GDM1 (cell line): ENCODE measurements at regions not wholly inside any gene's neighbourhood (a gene's known extent, or its start where the extent isn't known, plus 50 kb on each side); places are given as distances from the start of the nearest gene placed in this dataset.

Experiments used
- DNase-seq: peaks from one replicate; lab custom pipeline; 2025; lab: John Stamatoyannopoulos, UW

DNA sequence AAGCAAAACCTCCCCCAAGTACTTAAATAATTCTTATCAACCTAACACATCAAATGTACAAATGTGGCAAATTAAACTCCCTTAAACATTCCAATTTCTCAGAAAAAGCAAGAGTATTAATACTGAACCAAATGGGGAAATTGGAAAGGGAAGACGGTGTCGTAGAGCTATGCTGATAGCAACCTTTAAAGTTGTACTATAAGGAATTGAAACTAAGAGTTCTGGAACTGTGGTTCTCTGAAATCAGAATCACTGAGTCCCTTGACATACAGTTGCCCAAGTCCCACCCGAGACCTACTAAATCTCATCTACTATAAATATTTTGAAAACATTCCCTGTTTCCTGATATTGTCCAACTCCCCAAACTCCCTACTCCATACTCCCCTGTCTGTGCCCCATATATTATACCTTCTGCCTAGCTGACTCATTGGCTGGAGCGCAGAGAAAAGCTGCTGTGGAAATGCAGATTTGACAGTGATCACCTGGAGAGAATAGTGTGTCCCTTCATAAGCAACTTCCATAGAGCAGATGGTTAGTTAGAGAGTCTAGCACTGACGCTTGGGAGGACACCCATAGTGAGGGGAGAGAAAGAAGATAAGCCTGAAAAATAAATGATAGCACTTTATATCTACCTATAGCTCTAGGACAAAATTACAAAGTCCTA, 51.4 kb upstream of the ITM2B start:
- no peak for DNase-seq

DNA sequence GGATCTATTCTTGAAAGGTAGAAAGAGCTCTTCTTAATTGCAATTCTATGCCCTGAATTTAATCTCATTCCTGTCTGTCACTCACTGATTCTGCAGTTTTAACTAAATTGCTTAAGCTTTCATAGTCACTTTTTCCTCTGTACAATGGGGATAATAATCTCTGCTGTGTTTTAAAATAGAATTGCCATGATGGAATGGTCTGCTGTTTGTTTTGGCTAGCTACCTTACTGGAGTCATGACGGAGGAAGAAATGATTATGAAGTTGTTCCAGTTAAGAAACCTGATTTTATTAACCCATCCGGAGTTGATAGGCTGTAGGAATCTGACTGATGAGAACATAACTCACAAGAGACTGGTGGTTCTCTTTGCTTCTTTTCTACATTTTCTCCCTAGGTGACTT, 54.9 kb upstream of the ITM2B start:
- no peak for DNase-seq

DNA sequence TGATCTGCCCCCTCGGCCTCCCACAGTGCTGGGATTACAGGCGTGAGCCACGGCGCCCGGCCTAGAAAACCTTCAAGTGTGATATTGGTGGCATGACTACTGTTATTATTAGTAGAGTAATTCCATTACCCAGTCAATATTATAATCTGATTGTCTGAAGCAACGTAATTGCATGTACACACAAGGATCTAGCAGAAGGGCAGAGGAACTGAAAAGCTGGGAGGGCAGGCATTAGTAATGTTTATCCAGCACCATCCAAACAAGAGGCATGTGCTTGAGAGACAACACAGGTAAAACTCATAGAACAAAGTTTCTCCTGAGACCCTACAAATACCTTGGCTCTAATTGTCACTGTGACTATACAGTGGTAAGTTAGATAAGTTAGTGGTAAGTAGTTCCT, 56.2 kb upstream of the ITM2B start:
- no peak for DNase-seq

DNA sequence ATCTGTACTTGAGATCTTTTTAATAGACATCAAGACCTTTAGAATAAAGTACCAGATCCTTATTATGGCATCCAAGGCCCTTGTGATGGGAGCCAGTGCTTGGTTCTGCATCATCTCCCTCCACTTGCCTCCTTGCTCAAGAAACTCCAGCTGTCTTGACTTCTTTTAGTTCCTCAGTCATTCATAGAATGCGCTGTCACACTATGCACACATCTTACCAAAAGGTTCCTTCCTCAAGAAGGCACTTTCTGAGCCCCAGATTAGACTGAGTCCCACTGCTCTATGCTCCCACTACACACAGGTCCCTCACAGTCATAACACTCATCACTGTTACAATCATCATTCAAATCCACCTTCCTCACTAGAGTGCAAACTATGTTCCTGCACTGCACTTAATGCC, 57.8 kb upstream of the ITM2B start:
- DNase-seq = no peak

DNA sequence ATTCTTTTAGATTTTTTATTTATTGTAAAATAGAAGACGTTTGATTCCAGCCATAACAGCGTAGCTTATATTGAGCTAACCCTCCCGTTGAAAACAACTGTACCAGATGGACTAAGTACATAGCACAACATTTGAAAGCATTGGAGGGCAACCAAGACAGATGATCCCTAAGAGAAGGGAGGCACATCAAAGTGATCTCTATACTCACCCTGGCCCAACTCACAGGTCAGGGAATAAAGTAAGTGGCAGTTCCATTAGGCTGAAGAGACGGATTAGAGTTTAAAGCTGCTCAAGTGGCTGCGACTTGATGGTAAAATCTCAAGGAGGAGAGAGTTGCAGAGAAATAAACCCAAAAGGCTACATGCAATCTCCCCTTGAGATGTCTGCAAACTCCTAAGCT, 65.1 kb upstream of the ITM2B start:
- no peak for DNase-seq

DNA sequence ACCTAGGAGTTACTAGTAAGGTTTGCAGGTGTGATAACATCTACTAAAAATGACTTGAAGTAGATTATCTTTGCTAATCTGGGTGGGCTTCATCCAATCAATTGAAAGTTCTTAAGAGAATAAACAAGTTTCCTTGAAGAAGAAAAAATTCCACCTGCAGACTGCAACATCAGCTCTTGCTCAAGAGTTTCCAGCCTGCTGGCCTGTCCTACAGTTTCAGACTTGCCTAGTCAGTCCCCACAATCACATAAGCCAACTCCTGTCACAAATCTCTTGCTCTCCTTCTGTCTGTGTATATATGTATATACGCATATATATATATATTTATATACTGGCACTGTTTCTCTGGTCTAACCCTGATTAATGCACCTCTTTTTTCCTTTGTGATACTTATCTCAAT, 67.3 kb upstream of the ITM2B start:
- DNase-seq = no peak

DNA sequence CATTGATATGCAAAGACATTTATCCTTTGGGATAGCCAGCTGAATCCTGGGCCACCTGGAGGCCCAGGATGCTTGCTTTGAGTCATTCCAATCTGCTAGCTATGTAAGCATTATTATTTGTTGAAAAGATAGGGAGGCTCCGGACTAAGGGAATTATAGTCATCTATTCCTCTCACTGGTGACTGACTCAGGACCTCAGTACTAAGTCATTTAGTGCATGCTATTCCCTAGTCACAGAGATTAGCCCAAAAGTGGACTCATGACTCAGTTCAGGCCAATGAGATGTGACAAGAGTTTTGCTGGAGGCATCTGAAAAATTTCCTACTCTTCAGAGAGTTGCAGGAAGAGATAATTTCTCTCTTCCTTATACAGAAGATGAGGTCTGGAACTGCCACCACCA, 67.9 kb upstream of the ITM2B start:
- no peak for DNase-seq

DNA sequence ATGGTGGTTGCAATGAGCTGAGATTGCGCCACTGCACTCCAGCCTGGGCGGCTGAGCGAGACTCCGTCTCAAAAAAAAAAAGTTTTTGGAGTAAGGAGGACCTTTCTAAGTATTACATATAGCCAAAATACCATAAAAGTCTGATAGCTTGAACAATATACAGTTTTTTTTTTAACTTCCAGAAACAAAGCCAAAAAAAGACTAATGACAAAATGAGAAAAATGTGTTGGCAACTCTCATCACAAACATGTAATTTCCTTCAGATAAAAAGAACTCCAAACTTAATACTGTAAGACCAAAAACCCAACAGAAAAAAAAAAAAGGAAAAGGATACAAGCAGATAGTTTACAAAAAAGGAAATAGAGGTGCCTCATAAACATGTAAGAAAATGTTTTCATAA, 68.2 kb upstream of the MED4 start:
- DNase-seq = no peak

DNA sequence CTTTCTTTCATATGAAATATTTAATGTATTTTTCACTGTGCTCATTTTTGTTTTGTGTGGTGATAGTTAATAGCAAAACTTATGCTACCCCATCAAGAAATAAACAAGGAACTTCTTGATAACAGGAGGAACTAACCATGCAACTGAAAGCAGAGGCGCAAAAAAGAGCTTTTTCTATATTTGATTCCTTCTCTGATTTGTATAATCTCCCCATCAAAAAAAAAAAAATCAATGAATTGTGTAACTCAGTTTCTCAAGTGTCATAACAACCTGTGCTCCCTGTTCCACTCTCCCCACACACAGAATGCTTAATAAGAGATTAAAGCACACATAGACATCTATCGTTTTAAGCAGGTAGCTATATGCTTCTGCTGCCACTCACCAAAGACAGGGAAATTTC, 67.3 kb upstream of the MED4 start:
- DNase-seq = no peak

DNA sequence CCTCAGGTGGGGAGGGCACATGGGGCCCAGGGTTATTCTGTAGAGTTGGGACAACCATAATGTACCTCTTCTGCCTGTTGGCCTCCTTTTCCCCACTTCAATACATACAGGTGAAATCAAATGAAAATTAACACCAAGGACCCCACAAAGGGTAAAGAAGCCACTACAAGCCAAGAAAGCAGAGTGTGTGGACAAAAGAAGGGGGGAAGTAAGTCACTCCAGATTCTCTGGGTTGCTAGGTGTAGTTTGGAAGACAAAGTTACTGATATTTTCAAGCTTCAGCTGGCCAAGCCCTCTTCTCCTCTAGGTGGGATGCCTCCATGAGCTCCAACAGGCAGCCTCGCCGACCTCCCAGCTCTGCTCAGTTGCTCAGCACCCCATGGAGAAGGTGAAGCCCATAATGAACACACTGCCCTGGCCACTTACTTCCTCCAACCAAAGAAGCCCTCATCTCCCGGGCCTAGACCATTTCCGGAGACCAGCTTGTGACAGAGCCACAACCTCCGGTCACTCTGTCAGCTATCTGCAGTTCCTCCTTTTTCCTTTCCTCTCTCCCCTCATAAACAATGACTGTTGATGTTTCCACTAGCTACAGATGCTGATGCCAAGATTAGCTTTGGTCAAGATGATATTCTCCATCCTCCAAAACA, 66.8 kb upstream of the MED4 start:
- DNase-seq = no peak

DNA sequence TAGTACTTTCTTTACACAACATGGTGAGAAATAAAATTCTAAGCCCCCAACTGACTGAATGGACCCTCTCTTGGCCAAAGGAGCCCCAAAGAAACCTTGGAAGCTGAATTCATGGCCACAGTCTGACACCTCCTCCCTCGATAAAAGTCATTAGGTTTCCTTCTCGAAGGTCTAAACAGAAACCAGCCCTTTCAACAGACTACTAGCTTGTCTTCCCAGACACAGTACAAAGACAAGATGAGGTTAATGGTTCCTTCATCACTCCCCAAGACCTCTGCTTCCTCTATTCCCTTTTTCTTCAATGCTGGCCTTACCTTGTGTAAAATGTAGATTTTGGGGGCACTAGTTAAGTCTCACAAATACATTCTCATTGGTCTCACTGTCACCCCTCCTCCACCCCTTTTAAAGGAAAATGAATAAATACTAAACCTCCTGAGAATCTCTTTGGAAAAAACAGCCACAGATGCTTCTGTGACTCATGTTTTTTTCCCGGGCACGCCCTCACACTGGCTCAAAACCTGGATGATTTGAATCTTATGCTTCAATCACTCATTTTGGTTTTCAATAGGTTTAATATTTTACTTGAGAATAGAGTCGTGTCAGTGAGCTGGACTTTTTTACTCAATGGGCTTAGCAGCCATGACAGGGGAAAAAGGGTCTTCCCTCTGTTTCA, 65.8 kb upstream of the MED4 start:
- DNase-seq = no peak

DNA sequence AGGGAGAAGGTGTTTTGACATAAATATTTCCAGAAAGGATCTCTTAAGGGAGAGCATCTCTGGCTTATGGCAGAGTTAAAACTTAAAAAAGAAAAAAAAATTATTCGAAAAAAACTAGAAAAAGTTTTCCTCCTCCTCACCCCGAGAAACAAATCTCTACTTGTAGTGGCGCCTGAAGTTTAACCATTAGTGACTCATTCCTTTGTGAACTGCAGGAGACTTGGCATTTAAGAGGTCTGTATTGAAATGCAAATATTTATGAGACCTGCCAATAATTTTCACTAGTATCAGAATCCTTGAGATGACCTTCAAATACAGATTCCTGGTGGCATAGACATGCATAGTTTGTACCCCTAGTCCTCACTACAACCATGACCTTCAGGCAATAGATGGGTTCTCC, 64.9 kb upstream of the MED4 start:
- no peak for DNase-seq

DNA sequence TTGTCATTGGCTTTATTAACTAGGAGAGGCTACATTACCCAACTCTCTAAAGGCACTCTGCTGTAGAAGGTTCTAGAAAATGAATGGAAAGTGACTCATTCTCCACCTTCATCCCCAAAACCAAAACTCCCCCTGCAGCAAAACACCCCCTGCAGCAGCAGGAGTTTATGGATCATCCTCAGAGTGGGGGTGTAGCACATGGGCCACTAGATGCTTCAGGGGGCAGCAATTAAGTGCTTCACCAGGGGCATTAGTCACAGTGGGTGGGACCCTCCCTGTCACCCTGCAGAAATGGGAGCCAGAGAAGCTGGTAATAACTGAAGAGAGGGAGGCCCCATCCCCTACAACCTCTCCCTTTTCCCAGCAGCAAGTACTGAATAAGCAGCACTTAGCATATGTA, 64.5 kb upstream of the MED4 start:
- no peak for DNase-seq

DNA sequence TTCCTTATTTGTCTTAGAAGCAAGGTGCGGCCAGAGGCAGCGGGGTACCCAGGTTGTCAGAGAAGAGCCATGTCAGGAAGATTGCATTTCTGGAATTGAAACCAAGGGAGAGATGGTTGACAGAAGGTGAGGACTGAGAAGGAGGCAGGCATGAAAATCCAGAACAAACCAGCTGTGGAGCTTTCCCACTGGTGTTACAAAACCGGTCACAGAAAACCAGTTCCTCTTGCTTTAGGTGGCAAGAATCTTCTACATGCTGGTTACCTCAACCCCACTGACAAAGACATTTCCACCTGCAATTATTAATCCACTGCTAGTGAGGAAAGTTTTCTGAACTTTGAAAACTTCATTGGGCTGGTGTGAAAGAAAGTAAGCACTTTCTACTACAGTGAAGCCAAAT, 64.0 kb upstream of the MED4 start:
- DNase-seq = no peak

DNA sequence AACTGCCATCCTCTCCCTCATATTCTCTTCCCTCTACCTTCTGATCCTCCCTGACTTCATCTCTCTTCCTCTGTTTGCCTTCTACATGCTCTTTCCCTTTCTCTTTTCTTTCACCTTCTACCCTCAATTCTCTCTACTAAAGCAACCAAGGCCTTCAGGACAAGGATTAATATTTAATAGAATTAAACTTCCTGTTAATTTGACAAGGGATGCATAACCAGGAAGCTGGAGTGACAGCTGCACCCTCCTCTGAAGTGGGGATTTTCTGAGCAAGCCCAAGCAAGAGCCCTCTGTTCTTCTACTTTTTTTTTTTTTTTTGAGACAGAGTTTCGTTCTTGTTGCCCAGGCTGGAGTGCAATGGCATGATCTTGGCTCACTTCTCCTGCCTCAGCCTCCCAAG, 63.4 kb upstream of the MED4 start:
- no peak for DNase-seq

DNA sequence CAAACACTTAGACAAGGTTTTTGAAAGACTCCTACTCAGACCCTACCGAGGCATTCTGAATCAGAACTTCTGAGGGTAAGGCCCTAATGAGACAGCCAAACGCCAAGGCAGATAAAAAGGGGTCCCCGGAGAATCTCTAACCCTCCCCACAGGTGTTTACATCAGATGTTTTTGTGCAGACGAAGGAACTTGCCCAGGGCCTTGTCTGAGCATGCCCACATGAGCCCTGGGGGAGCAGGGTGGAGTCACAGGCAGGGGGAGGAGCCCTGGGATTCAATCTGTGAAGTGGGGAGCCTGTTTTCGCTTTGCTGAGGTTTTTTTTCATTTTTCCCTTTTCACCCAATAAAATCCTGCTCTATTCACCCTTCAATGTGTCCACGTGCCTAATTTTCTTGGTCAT, 61.6 kb upstream of the MED4 start:
- no peak for DNase-seq

DNA sequence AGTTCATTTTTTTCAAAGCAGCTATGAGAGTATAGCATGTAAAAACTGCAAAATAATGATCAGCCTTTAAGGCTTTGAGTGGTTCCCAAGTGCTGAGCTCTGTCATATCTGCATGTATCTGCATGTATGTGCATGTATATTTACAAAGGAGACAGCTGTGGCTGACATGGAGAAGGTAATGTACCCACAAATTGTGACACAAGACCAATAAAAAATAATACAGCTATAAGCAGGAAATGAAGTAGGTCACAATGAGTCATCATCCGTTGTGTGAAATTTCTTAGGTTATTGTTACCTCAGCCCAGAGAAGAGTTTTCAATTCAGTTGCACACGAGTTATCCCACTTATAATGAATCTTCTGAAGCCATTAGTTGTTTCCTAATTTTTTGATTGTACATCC, 60.9 kb upstream of the MED4 start:
- DNase-seq = peak; percentile 31

DNA sequence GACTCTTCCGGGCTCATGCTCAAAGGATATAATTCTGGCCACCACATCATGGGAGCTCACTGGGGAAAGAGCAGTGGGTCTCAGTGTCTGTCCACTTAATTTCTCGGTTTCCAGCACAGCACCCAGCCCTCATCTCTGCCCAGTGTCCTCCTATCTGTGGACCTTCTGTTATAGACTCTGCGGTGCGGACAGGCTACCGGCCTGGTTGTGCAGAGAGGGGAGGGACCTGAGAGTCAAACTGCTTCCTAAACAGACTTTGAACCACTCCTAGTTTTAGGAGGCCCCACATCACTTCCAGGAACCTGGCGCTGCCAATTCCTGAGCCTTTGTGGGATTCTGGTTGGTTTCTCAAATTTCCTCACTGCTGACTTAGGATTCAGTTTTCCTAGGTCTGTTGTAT, 59.8 kb upstream of the MED4 start:
- DNase-seq = no peak

DNA sequence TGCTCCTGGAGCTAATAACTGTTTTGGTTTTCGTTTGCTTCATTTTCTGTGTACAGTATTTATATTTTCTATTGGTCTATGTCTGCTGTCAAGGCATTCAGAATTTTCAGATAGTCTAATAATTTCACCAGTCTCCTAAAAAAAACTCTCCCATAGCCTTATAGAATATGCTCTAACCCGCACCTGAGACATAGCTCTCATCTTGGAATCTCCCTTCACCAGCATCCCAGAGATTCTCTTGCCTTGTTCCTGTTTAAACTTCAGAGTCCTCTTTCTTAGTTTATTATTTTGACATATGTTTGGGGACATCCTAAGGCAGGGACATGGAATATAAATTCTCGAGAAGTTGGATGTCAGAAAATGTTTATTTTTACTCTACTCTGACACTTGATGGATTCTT, 58.3 kb upstream of the MED4 start:
- no peak for DNase-seq

DNA sequence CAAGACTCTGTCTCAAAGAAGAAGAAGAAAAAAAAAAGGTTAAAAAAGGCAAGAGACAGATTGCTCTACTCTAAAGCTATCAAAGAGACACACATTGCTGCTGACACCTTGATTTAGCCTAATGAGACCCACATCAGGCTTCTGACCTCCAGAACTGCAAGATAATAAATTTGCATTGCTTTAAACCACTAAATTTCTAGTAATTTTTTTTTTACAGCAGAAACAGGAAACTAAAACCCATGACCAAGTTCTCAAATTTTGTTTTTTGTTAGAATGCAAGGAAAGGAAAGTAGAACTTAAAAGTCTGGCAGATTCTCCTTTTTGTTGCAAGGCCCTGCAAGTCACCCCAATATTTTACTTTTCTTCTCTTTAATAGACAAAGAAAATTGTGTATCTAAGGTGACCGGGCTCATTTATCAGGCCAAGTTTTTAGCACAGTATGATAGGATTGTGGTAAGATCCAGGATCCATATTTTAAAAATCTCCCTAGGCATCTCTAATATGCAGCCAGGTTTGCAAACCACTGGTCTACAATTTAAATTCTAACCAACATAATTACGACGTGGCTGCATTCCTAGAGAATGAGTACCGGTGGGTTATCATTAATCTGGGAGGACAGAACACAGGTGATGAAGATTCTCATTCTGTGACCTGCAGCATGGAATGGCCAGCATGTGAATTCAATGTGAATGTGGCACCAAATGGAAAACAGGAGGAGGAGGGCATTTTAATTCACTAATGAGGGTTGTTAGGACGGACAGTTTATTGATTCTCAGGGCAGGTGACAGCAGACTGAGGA, 56.7 kb upstream of the MED4 start:
- DNase-seq = no peak

DNA sequence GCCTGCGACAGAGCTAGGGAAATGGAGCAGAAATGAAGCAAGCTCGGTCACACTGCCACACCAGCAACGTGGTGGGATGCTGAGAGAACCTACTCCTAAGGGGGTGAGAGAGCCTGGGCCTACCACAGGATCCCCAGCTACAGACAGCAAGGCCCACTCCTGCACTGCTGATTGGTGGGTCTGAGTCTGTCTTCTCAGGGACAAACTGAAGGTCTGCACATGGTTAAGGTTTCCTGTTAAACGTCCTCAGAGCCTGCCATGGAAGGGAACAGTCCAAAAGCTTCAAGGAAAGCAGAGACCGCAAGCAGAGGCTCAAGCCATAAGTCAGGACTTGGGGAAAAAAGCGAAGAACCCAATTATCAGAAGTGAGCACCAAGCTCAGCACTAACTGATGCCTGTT, 53.5 kb upstream of the MED4 start:
- DNase-seq = no peak

DNA sequence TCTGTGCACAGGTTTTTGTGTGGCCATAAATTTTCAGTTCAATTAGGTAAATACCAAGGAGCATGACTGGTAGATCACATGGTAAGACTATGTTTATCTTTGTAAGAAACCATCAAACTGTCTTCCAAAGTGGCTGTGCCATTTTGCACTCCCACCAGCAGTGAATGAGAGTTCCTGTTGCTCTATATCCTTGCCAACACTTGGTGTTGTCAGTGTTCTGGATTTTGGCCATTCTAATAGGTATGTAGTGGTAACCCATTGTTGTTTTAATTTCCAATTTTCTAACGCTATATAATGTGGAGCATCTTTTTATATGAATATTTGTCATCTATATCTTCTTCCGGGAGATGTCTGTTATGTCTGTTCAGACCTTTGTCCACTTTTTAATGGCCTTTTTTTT, 51.7 kb upstream of the MED4 start:
- DNase-seq = no peak

DNA sequence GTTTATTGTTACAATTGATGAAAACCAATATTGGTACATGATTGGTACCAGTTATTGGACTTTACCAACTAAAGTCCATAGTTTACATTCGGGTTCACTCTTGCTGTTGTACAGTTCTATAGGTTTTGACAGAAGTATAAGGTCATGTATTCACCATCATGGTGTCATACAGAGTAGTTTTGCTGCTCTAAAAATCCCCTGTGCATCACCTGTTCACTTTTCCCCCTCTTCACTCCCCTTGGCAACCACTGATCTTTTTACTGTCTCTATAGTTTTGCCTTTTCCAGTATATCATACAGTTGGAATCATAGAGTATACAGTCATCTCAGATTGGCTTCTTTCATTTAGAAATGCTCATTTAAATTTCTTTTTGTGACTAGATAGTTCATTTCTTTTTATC, 51.2 kb upstream of the MED4 start:
- no peak for DNase-seq
